A549 (cell line): ENCODE measurements at regions not wholly inside any gene's neighbourhood (a gene's known extent, or its start where the extent isn't known, plus 50 kb on each side); places are given as distances from the start of the nearest gene placed in this dataset.

Experiments
- ATAC-seq, 2 experiments: fragments of 200-7000 bp in 1 of 2; fragments of >200 bp in 1 of 2; cut with Nextera tagmentation in 1 of 2; cut with Tn5 transposase in 1 of 2; 3 replicates each; pipeline versions ENCODE4 v1.8.0 to v1.9.1; 2018 to 2020; ENCODE audit warnings: mild to moderate bottlenecking in 1 of 2, moderate library complexity in 1 of 2
- CTCF ChIA-PET: fragments of 300-600 bp; sonication (Branson Sonifier 250); formaldehyde crosslinking; extraction: SDS; loops from one replicate; lab custom pipeline; 2021; ENCODE audit warnings: antibody characterized with exemption, inconsistent platforms; lab: Yijun Ruan, JAX
- POLR2A ChIA-PET: fragments of 350-600 bp; formaldehyde crosslinking; extraction: SDS; loops from one replicate; lab custom pipeline; 2021; ENCODE audit warnings: antibody characterized with exemption, inconsistent platforms; lab: Yijun Ruan, JAX
- DNase-seq, 2 experiments: peaks; one replicate each; pipeline versions ENCODE4 v3.0.0 to v3.0.0-alpha.2; 2011 to 2016; ENCODE audit warnings: low read depth in 1 of 2, low spot score in 1 of 2
- FAIRE-seq: peaks from 2 replicates; lab custom pipeline; 2011; peaks lifted over from hg19 to GRCh38; lab: Jason Lieb, UNC
- H3K27ac ChIP-seq, 2 experiments: fragments of >200 bp; sonication (Bioruptor Twin); formaldehyde crosslinking; 3 replicates each; pipeline ENCODE4 v1.5.1; 2016 to 2017
- H3K4me1 ChIP-seq: fragments of >200 bp; sonication (Bioruptor Twin); formaldehyde crosslinking; 3 replicates; pipeline ENCODE4 v1.6.1; 2016
- H3K4me2 ChIP-seq: fragments of >200 bp; sonication (Bioruptor Twin); formaldehyde crosslinking; 3 replicates; pipeline ENCODE4 v1.6.1; 2016
- H3K4me3 ChIP-seq: fragments of >200 bp; sonication (Bioruptor Twin); formaldehyde crosslinking; 3 replicates; pipeline ENCODE4 v1.5.1; 2016
- H3K9me3 ChIP-seq: fragments of >200 bp; sonication (Bioruptor Twin); formaldehyde crosslinking; 3 replicates; pipeline ENCODE4 v1.6.1; 2016
- BHLHE40 ChIP-seq: IDR thresholded peaks from 2 replicates; pipeline ENCODE4 v1.6.1; 2012; ENCODE audit warnings: low read depth, low read length, inconsistent platforms
- CBX8 ChIP-seq: fragments of 200-600 bp; sonication (generic); IDR thresholded peaks from 2 replicates; pipeline ENCODE4 v1.6.1; 2016
- CEBPB ChIP-seq, 2 experiments: fragments of >200 bp in 1 of 2; sonication (Bioruptor Twin) in 1 of 2; formaldehyde crosslinking in 1 of 2; IDR thresholded peaks; 2 replicates each; pipeline ENCODE4 v1.6.1; 2012 to 2016
- EHMT2 ChIP-seq: fragments of 200-600 bp; sonication (generic); IDR thresholded peaks from 2 replicates; pipeline ENCODE4 v1.6.1; 2016; ENCODE audit warnings: antibody characterized with exemption, low read depth, mild to moderate bottlenecking, moderate library complexity
- FOSB ChIP-seq: fragments of 250-450 bp; sonication (Bioruptor Pico); IDR thresholded peaks from 2 replicates; pipeline ENCODE4 v1.5.0; 2020; ENCODE audit warnings: mild to moderate bottlenecking, moderate library complexity
- FOSL2 ChIP-seq, 2 experiments: fragments of 450-650 bp in 1 of 2; fragments of >200 bp in 1 of 2; sonication (Bioruptor Twin) in 1 of 2; formaldehyde crosslinking; IDR thresholded peaks; 2 replicates each; pipeline versions ENCODE4 v1.5.0 to v1.6.1; 2016 to 2020; ENCODE audit warnings: mild to moderate bottlenecking in 1 of 2, moderate library complexity in 1 of 2
- FOXS1 ChIP-seq: fragments of 250-450 bp; sonication (Bioruptor Pico); IDR thresholded peaks from 2 replicates; pipeline ENCODE4 v1.5.0; 2020; ENCODE audit warnings: mild to moderate bottlenecking, moderate library complexity
- HEYL ChIP-seq: fragments of 250-450 bp; sonication (Bioruptor Pico); IDR thresholded peaks from 2 replicates; pipeline ENCODE4 v1.8.0; 2021; ENCODE audit warnings: mild to moderate bottlenecking, moderate library complexity
- HOXB13 ChIP-seq: fragments of 250-450 bp; sonication (Bioruptor Pico); IDR thresholded peaks from 2 replicates; pipeline ENCODE4 v1.5.0; 2020; ENCODE audit warnings: low read depth, mild to moderate bottlenecking, moderate library complexity
- KDM1A ChIP-seq: fragments of 200-600 bp; sonication (generic); IDR thresholded peaks from 2 replicates; pipeline ENCODE4 v1.6.1; 2016; ENCODE audit warnings: low read depth, mild to moderate bottlenecking
- NPAS2 ChIP-seq: fragments of 250-450 bp; sonication (Bioruptor Pico); IDR thresholded peaks from 2 replicates; pipeline ENCODE4 v1.8.0; 2022; ENCODE audit warnings: mild to moderate bottlenecking, moderate library complexity, borderline replicate concordance
- PHF8 ChIP-seq: fragments of 200-600 bp; sonication (generic); IDR thresholded peaks from 2 replicates; pipeline ENCODE4 v1.6.1; 2016; ENCODE audit warnings: low read depth, mild to moderate bottlenecking, antibody characterized with exemption, moderate library complexity, borderline replicate concordance
- POLR2AphosphoS2 ChIP-seq: conservative IDR thresholded peaks from 2 replicates; pipeline ENCODE4 v1.6.1; 2012; ENCODE audit warnings: low read length, improper control_type of control experiment, inconsistent platforms
- RAD21 ChIP-seq, 2 experiments: fragments of >200 bp in 1 of 2; sonication (Bioruptor Twin) in 1 of 2; formaldehyde crosslinking in 1 of 2; IDR thresholded peaks in 1 of 2; conservative IDR thresholded peaks in 1 of 2; 2 replicates in 1 of 2; 3 replicates in 1 of 2; pipeline ENCODE4 v1.6.1; 2012 to 2018; ENCODE audit warnings: inconsistent platforms in 1 of 2
- RARB ChIP-seq: fragments of 250-450 bp; sonication (Bioruptor Pico); IDR thresholded peaks from 2 replicates; pipeline ENCODE4 v1.8.0; 2021; ENCODE audit warnings: mild to moderate bottlenecking, moderate library complexity
- RCOR1 ChIP-seq: fragments of 150-350 bp; IDR thresholded peaks from 2 replicates; pipeline ENCODE4 v1.6.1; 2014; ENCODE audit warnings: antibody characterized with exemption, low read length, low read depth
- TFCP2L1 ChIP-seq: fragments of 250-450 bp; sonication (Bioruptor Pico); IDR thresholded peaks from 2 replicates; pipeline ENCODE4 v1.5.0; 2021; ENCODE audit warnings: mild to moderate bottlenecking
- ZNF302 ChIP-seq: fragments of 250-450 bp; sonication (Bioruptor Pico); IDR thresholded peaks from 2 replicates; pipeline ENCODE4 v1.9.0; 2021; ENCODE audit warnings: inconsistent platforms, mild to moderate bottlenecking, moderate library complexity
- WGBS: methylation state at CpG from one replicate; pipeline ENCODE4 v1.1.6; 2017; ENCODE audit errors: missing lambda C conversion rate; 5-methylcytosine and 5-hydroxymethylcytosine counted together
- TF ChIP-seq, protein P1 (sequence below): IDR thresholded peaks from 2 replicates; pipeline ENCODE4 v1.6.1; 2012
- TF ChIP-seq, protein P2 (sequence below): fragments of 450-650 bp; IDR thresholded peaks from 2 replicates; pipeline ENCODE4 v1.6.1; 2014; ENCODE audit warnings: antibody characterized with exemption
- TF ChIP-seq, protein P3 (sequence below): fragments of 250-450 bp; sonication (Bioruptor Pico); IDR thresholded peaks from 2 replicates; pipeline ENCODE4 v1.5.0; 2020; ENCODE audit warnings: low read depth, mild to moderate bottlenecking, moderate library complexity
- TF ChIP-seq, protein P4 (sequence below): IDR thresholded peaks from 2 replicates; pipeline ENCODE4 v1.6.1; 2012; ENCODE audit warnings: low read depth, borderline replicate concordance
- TF ChIP-seq, protein P5 (sequence below): fragments of 250-450 bp; sonication (Bioruptor Pico); IDR thresholded peaks from 2 replicates; pipeline ENCODE4 v1.5.0; 2021; ENCODE audit warnings: mild to moderate bottlenecking, moderate library complexity, borderline replicate concordance
- TF ChIP-seq, protein P6 (sequence below): fragments of >200 bp; sonication (Bioruptor Twin); formaldehyde crosslinking; IDR thresholded peaks from 3 replicates; pipeline ENCODE4 v1.5.1; 2016

DNA sequence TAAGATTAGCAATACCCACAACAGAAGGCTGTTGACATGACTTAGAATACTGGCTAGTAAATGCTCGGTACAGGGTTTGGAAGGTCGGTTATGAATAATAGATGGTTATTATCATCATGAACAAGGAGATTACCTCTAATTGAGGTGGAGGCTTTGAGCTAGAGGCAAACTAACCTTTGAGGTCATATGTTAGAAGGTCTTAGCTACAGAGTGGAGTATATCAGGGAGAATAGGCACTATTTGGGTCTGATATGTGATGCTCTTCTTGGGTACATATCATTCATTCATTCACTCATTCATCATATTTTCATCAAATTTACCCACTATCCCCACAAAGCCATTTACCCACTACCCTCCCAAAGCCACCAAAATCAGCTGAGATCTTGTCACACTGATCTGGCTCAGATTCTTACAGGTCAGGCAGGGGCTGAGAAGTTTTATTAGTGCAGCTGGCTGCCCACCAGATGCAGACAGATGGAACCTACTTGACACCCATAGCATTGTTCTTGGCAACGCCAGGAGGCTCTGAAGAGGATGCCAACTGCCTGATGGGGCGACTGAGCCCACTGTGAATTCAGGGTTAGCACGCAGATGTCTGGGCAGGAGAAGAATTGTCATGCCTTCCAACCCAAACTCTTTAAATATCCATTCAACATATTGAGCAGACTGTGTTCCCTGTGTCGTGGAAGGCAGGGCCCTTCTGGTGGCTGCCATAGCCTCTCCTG is 90.2 kb upstream of the SH3PXD2B start:
- POLR2A ChIA-PET = no interaction called here
- no peak overlapping the region for H3K4me3 ChIP-seq

DNA sequence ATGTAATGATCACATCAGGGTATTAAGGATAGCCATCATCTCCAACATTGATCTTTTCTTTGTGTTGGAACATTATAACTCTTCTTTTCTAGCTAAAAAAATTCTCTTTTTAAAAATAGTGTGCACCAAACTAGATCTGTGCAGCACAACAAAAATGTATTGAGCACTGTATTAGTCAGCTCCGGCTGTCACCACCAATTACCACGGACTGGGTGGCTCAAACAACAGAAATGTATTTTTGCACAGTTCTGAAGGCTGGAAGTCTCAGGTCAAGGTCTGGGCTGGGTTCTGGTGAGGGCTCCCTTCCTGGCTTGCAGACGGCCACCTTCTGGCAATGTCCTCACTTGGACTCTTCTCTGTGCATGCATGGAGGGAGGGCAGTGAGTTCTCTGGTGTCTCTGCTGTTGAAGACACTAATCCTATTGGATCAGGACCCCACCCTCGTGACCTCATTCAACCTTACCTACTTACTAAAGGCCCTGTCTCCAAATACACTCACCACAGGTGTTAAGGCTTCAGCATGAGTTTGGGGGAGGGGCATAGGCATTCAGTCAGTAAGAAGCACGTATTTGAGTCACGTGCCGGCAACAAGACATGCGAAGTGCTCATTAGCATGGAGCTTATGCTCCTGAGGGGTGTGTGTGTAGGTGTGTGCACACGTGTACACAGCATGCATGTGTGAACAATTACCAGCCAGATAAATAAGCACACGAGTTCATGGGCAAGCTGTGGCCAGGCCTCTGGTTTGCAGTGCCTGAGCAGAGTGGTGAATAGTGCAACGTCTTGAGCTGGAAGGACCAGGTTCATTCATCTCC is 89.4 kb upstream of the SH3PXD2B start:
- TF ChIP-seq NPAS2 (CRISPR knock-in tag) (no peak), FOSL2 (IDR thresholded peaks at IDR 0.05) (no peak), FOSL2 (CRISPR knock-in tag; IDR thresholded peaks at IDR 0.05) (no peak), CBX8 (no peak), CEBPB (IDR thresholded peaks at IDR 0.05) (no peak), RCOR1 (no peak), HOXB13 (CRISPR knock-in tag) (no peak), FOSB (CRISPR knock-in tag) (no peak), TFCP2L1 (CRISPR knock-in tag) (no peak), PHF8 (no peak), RARB (CRISPR knock-in tag) (no peak), RAD21 (conservative IDR thresholded peaks at IDR 0.05 in 1 of 2, IDR thresholded peaks at IDR 0.05 in 1 of 2) (no peak)
- TF ChIP-seq, protein P1, sequence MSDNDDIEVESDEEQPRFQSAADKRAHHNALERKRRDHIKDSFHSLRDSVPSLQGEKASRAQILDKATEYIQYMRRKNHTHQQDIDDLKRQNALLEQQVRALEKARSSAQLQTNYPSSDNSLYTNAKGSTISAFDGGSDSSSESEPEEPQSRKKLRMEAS = no peak
- TF ChIP-seq, protein P2, sequence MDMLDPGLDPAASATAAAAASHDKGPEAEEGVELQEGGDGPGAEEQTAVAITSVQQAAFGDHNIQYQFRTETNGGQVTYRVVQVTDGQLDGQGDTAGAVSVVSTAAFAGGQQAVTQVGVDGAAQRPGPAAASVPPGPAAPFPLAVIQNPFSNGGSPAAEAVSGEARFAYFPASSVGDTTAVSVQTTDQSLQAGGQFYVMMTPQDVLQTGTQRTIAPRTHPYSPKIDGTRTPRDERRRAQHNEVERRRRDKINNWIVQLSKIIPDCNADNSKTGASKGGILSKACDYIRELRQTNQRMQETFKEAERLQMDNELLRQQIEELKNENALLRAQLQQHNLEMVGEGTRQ = no peak
- TF ChIP-seq, protein P3, sequence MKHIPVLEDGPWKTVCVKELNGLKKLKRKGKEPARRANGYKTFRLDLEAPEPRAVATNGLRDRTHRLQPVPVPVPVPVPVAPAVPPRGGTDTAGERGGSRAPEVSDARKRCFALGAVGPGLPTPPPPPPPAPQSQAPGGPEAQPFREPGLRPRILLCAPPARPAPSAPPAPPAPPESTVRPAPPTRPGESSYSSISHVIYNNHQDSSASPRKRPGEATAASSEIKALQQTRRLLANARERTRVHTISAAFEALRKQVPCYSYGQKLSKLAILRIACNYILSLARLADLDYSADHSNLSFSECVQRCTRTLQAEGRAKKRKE = no peak
- FAIRE-seq (no peak), DNase-seq (no peak), ATAC-seq (no peak)
- 44% methylated on average over 11 of the region's 11 CpGs for WGBS
- Histone ChIP-seq H3K27ac (no peak overlapping the region), H3K9me3 (no peaks in the 10 kb centered on the region), H3K4me2 (no peak overlapping the region), H3K4me1 (no peaks in the 10 kb centered on the region), H3K4me3 (no peak overlapping the region)
- POLR2A ChIA-PET = no interaction called here
- CTCF ChIA-PET = interaction anchor here (0.6 to 1.1 kb wide), 5 partner anchors 13 to 1852 kb away, joined by 3 to 5 read pairs (median 3); no protein-coding TSS in a partner anchor

More for the DNA sequence above, 90.2 kb upstream of the SH3PXD2B start:
- WGBS = 30% methylated on average over 6 of the region's 6 CpGs
- CTCF ChIA-PET = interaction anchor here (0.6 to 1.0 kb wide), 4 partner anchors 47 to 1851 kb away, joined by 3 read pairs; no protein-coding TSS in a partner anchor
- Histone ChIP-seq H3K27ac (no peak overlapping the region), H3K9me3 (no peaks in the 10 kb centered on the region), H3K4me1 (no peaks in the 10 kb centered on the region), H3K4me2 (no peak overlapping the region)
- TF ChIP-seq ZNF302 (CRISPR knock-in tag) = no peak
- TF ChIP-seq, protein P4, sequence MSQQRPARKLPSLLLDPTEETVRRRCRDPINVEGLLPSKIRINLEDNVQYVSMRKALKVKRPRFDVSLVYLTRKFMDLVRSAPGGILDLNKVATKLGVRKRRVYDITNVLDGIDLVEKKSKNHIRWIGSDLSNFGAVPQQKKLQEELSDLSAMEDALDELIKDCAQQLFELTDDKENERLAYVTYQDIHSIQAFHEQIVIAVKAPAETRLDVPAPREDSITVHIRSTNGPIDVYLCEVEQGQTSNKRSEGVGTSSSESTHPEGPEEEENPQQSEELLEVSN = no peak
- TF ChIP-seq, protein P5, sequence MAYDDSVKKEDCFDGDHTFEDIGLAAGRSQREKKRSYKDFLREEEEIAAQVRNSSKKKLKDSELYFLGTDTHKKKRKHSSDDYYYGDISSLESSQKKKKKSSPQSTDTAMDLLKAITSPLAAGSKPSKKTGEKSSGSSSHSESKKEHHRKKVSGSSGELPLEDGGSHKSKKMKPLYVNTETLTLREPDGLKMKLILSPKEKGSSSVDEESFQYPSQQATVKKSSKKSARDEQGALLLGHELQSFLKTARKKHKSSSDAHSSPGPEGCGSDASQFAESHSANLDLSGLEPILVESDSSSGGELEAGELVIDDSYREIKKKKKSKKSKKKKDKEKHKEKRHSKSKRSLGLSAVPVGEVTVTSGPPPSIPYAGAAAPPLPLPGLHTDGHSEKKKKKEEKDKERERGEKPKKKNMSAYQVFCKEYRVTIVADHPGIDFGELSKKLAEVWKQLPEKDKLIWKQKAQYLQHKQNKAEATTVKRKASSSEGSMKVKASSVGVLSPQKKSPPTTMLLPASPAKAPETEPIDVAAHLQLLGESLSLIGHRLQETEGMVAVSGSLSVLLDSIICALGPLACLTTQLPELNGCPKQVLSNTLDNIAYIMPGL = no peak
- no peak for TF ChIP-seq FOXS1
- no peak for TF ChIP-seq EHMT2
- TF ChIP-seq, protein P6, sequence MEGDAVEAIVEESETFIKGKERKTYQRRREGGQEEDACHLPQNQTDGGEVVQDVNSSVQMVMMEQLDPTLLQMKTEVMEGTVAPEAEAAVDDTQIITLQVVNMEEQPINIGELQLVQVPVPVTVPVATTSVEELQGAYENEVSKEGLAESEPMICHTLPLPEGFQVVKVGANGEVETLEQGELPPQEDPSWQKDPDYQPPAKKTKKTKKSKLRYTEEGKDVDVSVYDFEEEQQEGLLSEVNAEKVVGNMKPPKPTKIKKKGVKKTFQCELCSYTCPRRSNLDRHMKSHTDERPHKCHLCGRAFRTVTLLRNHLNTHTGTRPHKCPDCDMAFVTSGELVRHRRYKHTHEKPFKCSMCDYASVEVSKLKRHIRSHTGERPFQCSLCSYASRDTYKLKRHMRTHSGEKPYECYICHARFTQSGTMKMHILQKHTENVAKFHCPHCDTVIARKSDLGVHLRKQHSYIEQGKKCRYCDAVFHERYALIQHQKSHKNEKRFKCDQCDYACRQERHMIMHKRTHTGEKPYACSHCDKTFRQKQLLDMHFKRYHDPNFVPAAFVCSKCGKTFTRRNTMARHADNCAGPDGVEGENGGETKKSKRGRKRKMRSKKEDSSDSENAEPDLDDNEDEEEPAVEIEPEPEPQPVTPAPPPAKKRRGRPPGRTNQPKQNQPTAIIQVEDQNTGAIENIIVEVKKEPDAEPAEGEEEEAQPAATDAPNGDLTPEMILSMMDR = no peak
- TF ChIP-seq, protein P1 = no peak
- TF ChIP-seq POLR2AphosphoS2 = no peak
- TF ChIP-seq BHLHE40 = no peak
- TF ChIP-seq HEYL (CRISPR knock-in tag) = no peak
- TF ChIP-seq RARB (CRISPR knock-in tag) = no peak
- no peak for TF ChIP-seq KDM1A
- no peak for TF ChIP-seq HOXB13 (CRISPR knock-in tag)
- TF ChIP-seq TFCP2L1 (CRISPR knock-in tag) = no peak
- TF ChIP-seq RAD21 (conservative IDR thresholded peaks at IDR 0.05 in 1 of 2, IDR thresholded peaks at IDR 0.05 in 1 of 2) = no peak
- TF ChIP-seq, protein P3 = no peak
- no peak for ATAC-seq
- no peak for FAIRE-seq
- DNase-seq = no peak
